Thoracic aorta (tissue), 2 donors: ENCODE measurements at regions not wholly inside any gene's neighbourhood (a gene's known extent, or its start where the extent isn't known, plus 50 kb on each side); places are given as distances from the start of the nearest gene placed in this dataset.
A peak's percentile ranks its signal among the peaks of the same experiment; 100 is the strongest.
"Not testable (repeated sequence)": the region's sequence is repeated elsewhere in the genome, so short reads cannot be mapped to it uniquely, and the experiment has no call there.

Experiments
- ATAC-seq: fragments of 150-250 bp; one replicate; pipeline ENCODE4 v1.8.0; 2017; ENCODE audit warnings: low read depth; ENCODE audit not compliant: insufficient number of reproducible peaks, low FRiP score
- DNase-seq: peaks from one replicate; pipeline ENCODE4 v3.0.0-alpha.2; 2020; ENCODE audit warnings: low spot score
- H3K27ac ChIP-seq, 2 donors: fragments of 200-600 bp; sonication (generic); 1 replicate in 1 of 2; 2 replicates in 1 of 2; pipeline ENCODE4 v1.5.1; 2016; ENCODE audit warnings: mild to moderate bottlenecking in 2 of 2, moderate library complexity in 2 of 2
- H3K27me3 ChIP-seq: fragments of 200-600 bp; sonication (generic); replicated peaks from 2 replicates; pipeline ENCODE4 v1.6.0; 2016; ENCODE audit warnings: mild to moderate bottlenecking; ENCODE audit not compliant: insufficient read depth
- H3K36me3 ChIP-seq: fragments of 200-600 bp; sonication (generic); one replicate; pipeline ENCODE4 v1.5.1; 2016
- H3K4me1 ChIP-seq, 2 donors: fragments of 200-600 bp; sonication (generic); 1 replicate in 1 of 2; 2 replicates in 1 of 2; pipeline versions ENCODE4 v1.5.1 to v1.6.0; 2016; ENCODE audit warnings: low read depth in 2 of 2, mild to moderate bottlenecking in 1 of 2; ENCODE audit not compliant: control insufficient read depth in 1 of 2
- H3K4me3 ChIP-seq: fragments of 200-600 bp; sonication (generic); 2 replicates; pipeline ENCODE4 v1.5.1; 2016; ENCODE audit warnings: mild to moderate bottlenecking
- H3K9me3 ChIP-seq: fragments of 200-600 bp; sonication (generic); 2 replicates; pipeline ENCODE4 v1.5.1; 2016
- TF ChIP-seq, protein P1 (sequence below): fragments of 200-600 bp; sonication (generic); IDR thresholded peaks from one replicate; pipeline ENCODE4 v1.5.1; 2019; ENCODE audit warnings: antibody characterized with exemption

- Histone ChIP-seq H3K4me3 (no peak overlapping the region), H3K36me3 (no peaks in the 10 kb centered on the region), H3K9me3 (no peaks in the 10 kb centered on the region), H3K27me3 (no peaks in the 10 kb centered on the region), H3K27ac (no peak overlapping the region), H3K4me1 (no peaks in the 10 kb centered on the region)
- TF ChIP-seq, protein P1, sequence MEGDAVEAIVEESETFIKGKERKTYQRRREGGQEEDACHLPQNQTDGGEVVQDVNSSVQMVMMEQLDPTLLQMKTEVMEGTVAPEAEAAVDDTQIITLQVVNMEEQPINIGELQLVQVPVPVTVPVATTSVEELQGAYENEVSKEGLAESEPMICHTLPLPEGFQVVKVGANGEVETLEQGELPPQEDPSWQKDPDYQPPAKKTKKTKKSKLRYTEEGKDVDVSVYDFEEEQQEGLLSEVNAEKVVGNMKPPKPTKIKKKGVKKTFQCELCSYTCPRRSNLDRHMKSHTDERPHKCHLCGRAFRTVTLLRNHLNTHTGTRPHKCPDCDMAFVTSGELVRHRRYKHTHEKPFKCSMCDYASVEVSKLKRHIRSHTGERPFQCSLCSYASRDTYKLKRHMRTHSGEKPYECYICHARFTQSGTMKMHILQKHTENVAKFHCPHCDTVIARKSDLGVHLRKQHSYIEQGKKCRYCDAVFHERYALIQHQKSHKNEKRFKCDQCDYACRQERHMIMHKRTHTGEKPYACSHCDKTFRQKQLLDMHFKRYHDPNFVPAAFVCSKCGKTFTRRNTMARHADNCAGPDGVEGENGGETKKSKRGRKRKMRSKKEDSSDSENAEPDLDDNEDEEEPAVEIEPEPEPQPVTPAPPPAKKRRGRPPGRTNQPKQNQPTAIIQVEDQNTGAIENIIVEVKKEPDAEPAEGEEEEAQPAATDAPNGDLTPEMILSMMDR, result no peak
- no peak for ATAC-seq
- DNase-seq, result no peak
These were observed 64.9 kb upstream of the ZNF337 start for GRCh38 chr20:25761596-25761995.

GRCh38 chr20:25761046-25761445 lies 64.4 kb upstream of the ZNF337 start:
- not testable (repeated sequence) for H3K9me3 ChIP-seq, H3K4me1 ChIP-seq, H3K27me3 ChIP-seq, DNase-seq, ATAC-seq, H3K27ac ChIP-seq, H3K4me3 ChIP-seq, H3K36me3 ChIP-seq

DNA sequence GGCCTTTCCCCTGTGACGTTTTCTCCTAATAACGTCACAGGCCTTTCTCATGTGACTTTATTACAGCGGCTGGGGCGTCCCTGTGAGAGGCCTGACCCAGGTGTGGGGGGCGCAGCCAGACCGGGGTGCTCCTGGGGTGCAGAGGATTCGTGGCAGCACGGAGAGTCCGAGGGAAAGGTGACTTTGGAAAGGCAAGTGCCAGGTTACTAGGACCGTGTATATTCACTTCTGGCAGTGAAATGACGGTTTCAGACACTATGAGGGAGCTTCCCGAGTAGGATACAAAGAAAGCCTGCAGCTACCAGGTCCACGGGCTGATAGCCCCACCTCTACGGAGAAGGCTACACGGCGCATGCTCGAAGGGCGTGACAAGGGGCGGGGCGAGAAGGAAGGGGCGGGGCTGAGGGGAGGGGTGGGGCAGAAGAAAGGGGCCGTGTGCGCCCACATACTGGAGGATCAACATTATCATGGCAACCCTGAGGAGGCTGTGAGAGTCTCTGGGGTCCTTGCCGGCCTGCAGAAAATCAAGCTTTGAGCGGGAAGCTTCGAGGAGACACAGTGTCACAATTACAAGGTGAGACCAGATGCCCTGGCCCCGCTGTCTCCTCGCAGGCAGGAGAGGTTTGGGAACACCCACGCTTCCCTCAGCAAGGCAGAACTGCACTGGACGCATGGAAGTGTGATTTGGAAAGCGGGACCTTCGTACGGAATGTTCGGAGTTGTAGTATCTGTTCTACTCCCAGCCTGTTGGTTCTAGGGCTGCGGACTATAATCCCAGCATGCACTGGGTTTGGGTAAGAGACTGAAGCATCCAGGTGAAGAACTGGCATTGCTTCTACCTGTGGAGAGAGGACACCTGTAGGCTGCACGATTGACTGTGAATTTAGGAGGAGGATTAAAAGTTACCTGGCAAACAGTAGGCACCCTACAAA lies 54.4 kb upstream of the ZNF337 start:
- TF ChIP-seq, protein P1, result no peak
- DNase-seq, result no peak

DNA sequence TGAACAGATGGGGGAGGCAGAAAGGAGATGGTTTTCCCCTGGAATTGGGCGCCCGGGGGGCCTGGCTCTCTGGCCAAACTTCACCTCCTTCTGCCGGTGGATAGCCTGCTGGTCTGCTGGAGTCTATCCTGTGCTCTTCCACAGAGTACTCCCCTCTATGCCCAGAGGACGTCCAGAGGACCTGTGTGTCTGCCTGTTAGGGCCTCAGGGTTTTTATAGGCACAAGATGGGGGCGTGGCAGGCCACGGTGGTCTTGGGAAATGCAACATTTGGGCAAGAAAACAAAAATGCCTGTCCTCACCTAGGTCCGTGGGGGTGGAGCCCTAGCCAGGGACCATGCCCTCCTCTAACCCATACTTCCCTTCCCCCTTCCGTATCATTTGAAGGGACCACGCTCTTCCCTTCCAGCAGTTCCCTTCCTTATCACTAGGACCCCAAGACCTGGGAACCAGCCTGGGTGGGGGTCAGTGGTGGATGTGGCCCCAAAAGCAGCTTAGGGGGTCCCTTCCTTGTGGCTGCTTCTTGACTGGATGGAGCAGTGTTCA lies 53.6 kb upstream of the ZNF337 start:
- TF ChIP-seq, protein P1, result no peak
- no peak for DNase-seq
- Histone ChIP-seq H3K27ac (no peak overlapping the region), H3K4me3 (peak overlapping the region; percentile 79), H3K27me3 (no peaks in the 10 kb centered on the region), H3K4me1 (no peaks in the 10 kb centered on the region), H3K36me3 (no peaks in the 10 kb centered on the region), H3K9me3 (no peaks in the 10 kb centered on the region)
- ATAC-seq, result no peak

More for the DNA sequence above, 54.4 kb upstream of the ZNF337 start:
- H3K27ac ChIP-seq, result no peak overlapping the region
- no peaks in the 10 kb centered on the region for H3K27me3 ChIP-seq
- peak overlapping the region; percentile 79 for H3K4me3 ChIP-seq
- ATAC-seq, result no peak
- no peaks in the 10 kb centered on the region for H3K4me1 ChIP-seq
- no peaks in the 10 kb centered on the region for H3K9me3 ChIP-seq
- H3K36me3 ChIP-seq, result no peaks in the 10 kb centered on the region

DNA sequence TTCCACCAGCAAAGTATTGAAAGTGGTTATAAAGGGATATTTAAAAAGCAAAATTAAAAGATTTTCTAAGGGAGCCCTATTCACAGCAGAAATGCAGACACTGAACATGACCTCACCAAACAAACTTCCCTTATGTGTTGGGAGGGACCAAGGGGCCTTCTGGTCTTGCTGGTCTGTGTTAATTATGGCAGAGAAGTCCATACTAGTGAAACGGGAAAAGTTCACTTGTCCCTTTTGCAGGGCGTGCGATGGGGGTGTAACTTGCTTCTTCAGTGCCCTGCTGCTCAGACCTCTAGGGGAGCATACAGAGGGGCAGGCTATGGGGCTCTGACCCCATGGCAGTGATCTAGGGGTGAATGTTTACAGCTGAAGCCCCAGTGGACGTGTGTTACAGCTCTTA lies 53.0 kb upstream of the ZNF337 start:
- Histone ChIP-seq H3K27ac (no peak overlapping the region), H3K4me3 (no peak overlapping the region), H3K36me3 (no peaks in the 10 kb centered on the region), H3K27me3 (no peaks in the 10 kb centered on the region), H3K9me3 (no peaks in the 10 kb centered on the region), H3K4me1 (no peaks in the 10 kb centered on the region)
- DNase-seq (no peak), ATAC-seq (no peak)
- TF ChIP-seq, protein P1, result no peak
